PC-9 (cell line): ENCODE measurements at regions not wholly inside any gene's neighbourhood (a gene's known extent, or its start where the extent isn't known, plus 50 kb on each side); places are given as distances from the start of the nearest gene placed in this dataset.

Experiments
- EZH2 ChIP-seq: fragments of 200-600 bp; sonication (generic); IDR thresholded peaks from 2 replicates; pipeline ENCODE4 v1.8.0; 2017; ENCODE audit warnings: antibody characterized with exemption, low read depth
- TF ChIP-seq, protein P1 (sequence below): fragments of 200-600 bp; sonication (generic); conservative IDR thresholded peaks from 2 replicates; pipeline ENCODE4 v1.6.1; 2017; ENCODE audit warnings: mixed run types, antibody characterized with exemption, mild to moderate bottlenecking, moderate library complexity

DNA sequence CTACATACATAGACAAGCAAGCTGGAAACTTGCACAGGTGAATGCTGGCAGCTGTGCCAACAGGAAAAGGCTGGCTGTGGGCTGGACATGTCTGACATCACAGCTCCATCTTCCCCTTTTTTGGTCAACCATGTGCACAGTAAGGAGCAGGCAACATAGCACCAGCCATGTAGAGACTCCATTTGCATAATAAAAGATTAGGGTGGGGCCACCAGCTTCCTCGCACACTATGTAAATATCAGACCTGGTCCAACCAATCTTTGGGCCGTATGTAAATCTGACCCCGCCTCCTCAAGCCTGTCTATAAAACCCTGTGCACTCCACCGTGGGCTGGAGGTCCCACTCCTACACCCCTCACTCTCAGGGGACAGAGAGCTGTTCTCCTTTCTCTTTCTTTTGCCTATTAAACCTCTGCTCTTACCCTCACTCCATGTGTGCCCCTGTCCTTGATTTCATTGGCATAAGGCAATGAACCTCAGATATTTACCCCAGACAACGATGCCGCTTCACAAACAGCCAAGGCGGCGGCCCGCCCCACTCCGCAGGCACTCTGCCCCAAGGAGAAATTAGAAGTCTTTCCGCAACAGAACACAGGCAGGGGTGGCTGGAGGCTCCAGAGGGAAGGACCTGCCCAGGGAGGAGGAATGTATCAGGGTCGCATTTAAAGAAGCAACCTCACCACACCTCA lies 862.2 kb downstream of the TRIML1 start:
- TF ChIP-seq, protein P1, sequence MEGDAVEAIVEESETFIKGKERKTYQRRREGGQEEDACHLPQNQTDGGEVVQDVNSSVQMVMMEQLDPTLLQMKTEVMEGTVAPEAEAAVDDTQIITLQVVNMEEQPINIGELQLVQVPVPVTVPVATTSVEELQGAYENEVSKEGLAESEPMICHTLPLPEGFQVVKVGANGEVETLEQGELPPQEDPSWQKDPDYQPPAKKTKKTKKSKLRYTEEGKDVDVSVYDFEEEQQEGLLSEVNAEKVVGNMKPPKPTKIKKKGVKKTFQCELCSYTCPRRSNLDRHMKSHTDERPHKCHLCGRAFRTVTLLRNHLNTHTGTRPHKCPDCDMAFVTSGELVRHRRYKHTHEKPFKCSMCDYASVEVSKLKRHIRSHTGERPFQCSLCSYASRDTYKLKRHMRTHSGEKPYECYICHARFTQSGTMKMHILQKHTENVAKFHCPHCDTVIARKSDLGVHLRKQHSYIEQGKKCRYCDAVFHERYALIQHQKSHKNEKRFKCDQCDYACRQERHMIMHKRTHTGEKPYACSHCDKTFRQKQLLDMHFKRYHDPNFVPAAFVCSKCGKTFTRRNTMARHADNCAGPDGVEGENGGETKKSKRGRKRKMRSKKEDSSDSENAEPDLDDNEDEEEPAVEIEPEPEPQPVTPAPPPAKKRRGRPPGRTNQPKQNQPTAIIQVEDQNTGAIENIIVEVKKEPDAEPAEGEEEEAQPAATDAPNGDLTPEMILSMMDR: no peak
- TF ChIP-seq EZH2: no peak
